Transverse colon (tissue), 4 donors: ENCODE measurements at regions not wholly inside any gene's neighbourhood (a gene's known extent, or its start where the extent isn't known, plus 50 kb on each side); places are given as distances from the start of the nearest gene placed in this dataset.

Experiments used
- DNase-seq: peaks from one replicate; pipeline ENCODE4 v3.0.0-alpha.2; 2019
- H3K27ac ChIP-seq, 4 donors: fragments of 200-600 bp; sonication (generic); 2 replicates each; pipeline ENCODE4 v1.5.1; 2016 to 2018; ENCODE audit warnings: inconsistent platforms in 4 of 4
- H3K27me3 ChIP-seq: fragments of 200-600 bp; sonication (generic); 2 replicates; pipeline ENCODE4 v1.5.1; 2017; ENCODE audit warnings: inconsistent platforms
- H3K36me3 ChIP-seq, 4 donors: fragments of 200-600 bp; sonication (generic); 2 replicates each; pipeline ENCODE4 v1.5.1; 2017 to 2019; ENCODE audit warnings: inconsistent platforms in 4 of 4
- H3K4me1 ChIP-seq, 4 donors: fragments of 200-600 bp; sonication (generic); 2 replicates each; pipeline ENCODE4 v1.5.1; 2017 to 2020; ENCODE audit warnings: inconsistent platforms in 4 of 4
- H3K4me3 ChIP-seq, 4 donors: fragments of 200-600 bp; sonication (generic); 1 replicate in 1 of 4; 2 replicates in 3 of 4; pipeline versions ENCODE4 v1.5.1 to v1.6.1; 2017 to 2019; ENCODE audit warnings: inconsistent platforms in 4 of 4
- H3K9me3 ChIP-seq, 2 donors: fragments of 200-600 bp; sonication (generic); 2 replicates each; pipeline ENCODE4 v1.5.1; 2017 to 2019; ENCODE audit warnings: inconsistent platforms in 2 of 2
- CTCF ChIP-seq, 5 experiments: fragments of 200-600 bp in 3 of 5; fragments of 450-650 bp in 2 of 5; sonication (generic) in 3 of 5; IDR thresholded peaks; 1 replicate in 2 of 5; 2 replicates in 3 of 5; pipeline ENCODE4 v1.5.1; 2016 to 2017; ENCODE audit warnings: antibody characterized with exemption in 5 of 5, inconsistent platforms in 3 of 5, mild to moderate bottlenecking in 2 of 5, moderate library complexity in 1 of 5
- EP300 ChIP-seq: sonication (generic); formaldehyde crosslinking; IDR thresholded peaks from one replicate; pipeline ENCODE4 v1.6.1; 2017; ENCODE audit warnings: antibody characterized with exemption, low read depth
- POLR2A ChIP-seq: fragments of 450-650 bp; IDR thresholded peaks from one replicate; pipeline ENCODE4 v1.6.1; 2016; ENCODE audit warnings: antibody characterized with exemption, mild to moderate bottlenecking, moderate library complexity
- POLR2AphosphoS5 ChIP-seq, 3 donors: sonication (generic); formaldehyde crosslinking; IDR thresholded peaks; one replicate each; pipeline ENCODE4 v1.6.1; 2016; ENCODE audit warnings: antibody characterized with exemption in 3 of 3
- WGBS, 2 donors: methylation state at CpG; one replicate each; pipeline ENCODE4 v1.1.5; 2018; ENCODE audit warnings: low coverage in 1 of 2; 5-methylcytosine and 5-hydroxymethylcytosine counted together
- in situ Hi-C, 4 donors: fragments of 200-750 bp; cut with MboI; loops; one replicate each; pipeline versions ENCODE4 v1.15.0 to v1.15.1; 2017; ENCODE audit warnings: low sequenced_read_pairs in 3 of 4, low pct_ligation_motif_present in 1 of 4, low pct_unique_long_range_greater_than_20kb in 1 of 4
- intact Hi-C: fragments of 100-400 bp; cut with DNase I; formaldehyde crosslinking; loops from one replicate; pipeline ENCODE4 v1.15.1; 2023; ENCODE audit warnings: low total_unique reads

GRCh38 chr3:163468531-163469335, 1609.6 kb downstream of the SI start:
- in situ Hi-C loops = no loop called here
- 69 to 73% methylated on average over 4 of the region's 4 CpGs for WGBS, 2 donors
- DNase-seq = no peak

GRCh38 chr3:163462446-163462845, 1615.8 kb downstream of the SI start:
- H3K4me3 ChIP-seq = no peak overlapping the region
- H3K36me3 ChIP-seq = no peaks in the 10 kb centered on the region
- H3K27ac ChIP-seq = no peak overlapping the region
- no peaks in the 10 kb centered on the region for H3K4me1 ChIP-seq
- no peak for DNase-seq
- in situ Hi-C loops (no loop called here), intact Hi-C loops (no loop called here)
- TF ChIP-seq POLR2AphosphoS5 (IDR thresholded peaks at IDR 0.05) (no peak), CTCF (IDR thresholded peaks at IDR 0.05) (no peak), POLR2A (no peak), EP300 (no peak)
- H3K27me3 ChIP-seq = no peaks in the 10 kb centered on the region
- H3K9me3 ChIP-seq = no peaks in the 10 kb centered on the region
- WGBS, 2 donors = 57 to 64% methylated on average over 1 of the region's 1 CpG

More at GRCh38 chr3:163468531-163469335, 1609.6 kb downstream of the SI start:
- no peak overlapping the region for H3K27ac ChIP-seq
- no peaks in the 10 kb centered on the region for H3K9me3 ChIP-seq
- H3K4me1 ChIP-seq = no peaks in the 10 kb centered on the region
- no peaks in the 10 kb centered on the region for H3K27me3 ChIP-seq
- intact Hi-C loops = no loop called here
- no peaks in the 10 kb centered on the region for H3K36me3 ChIP-seq
- TF ChIP-seq POLR2AphosphoS5 (IDR thresholded peaks at IDR 0.05) (no peak), CTCF (IDR thresholded peaks at IDR 0.05) (no peak), POLR2A (no peak), EP300 (no peak)
- H3K4me3 ChIP-seq = no peak overlapping the region

DNA sequence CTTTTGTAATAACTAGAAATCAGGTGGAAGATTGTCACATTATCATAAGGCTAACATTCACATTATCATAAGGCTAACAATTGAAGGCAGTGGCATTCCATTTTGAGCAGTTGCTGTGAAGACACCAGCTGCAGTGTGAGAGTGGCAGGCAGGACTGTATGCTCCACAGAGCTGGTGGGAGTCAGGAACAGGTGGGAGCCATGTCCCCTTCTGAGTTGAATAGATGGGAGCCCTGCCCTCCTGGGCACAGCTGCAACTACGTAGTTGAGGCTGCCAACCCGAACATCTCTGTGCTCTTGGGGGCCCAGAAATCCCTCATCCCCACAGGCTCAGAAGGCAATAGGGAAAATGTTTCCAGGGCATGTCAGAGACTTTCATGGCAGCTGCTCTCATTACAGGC, 1627.6 kb downstream of the SI start:
- Histone ChIP-seq H3K9me3 (peaks cover 0 to 3% of the 10 kb centered on the region in 2 donors), H3K36me3 (no peaks in the 10 kb centered on the region), H3K4me3 (no peak overlapping the region), H3K27ac (no peak overlapping the region), H3K27me3 (no peaks in the 10 kb centered on the region), H3K4me1 (no peaks in the 10 kb centered on the region)
- intact Hi-C loops (no loop called here), in situ Hi-C loops (no loop called here)
- TF ChIP-seq POLR2AphosphoS5 (IDR thresholded peaks at IDR 0.05) = no peak
- no peak for TF ChIP-seq CTCF (IDR thresholded peaks at IDR 0.05)
- no peak for TF ChIP-seq POLR2A
- no peak for TF ChIP-seq EP300
- no peak for DNase-seq
- WGBS, 2 donors = 72% methylated on average over 2 of the region's 2 CpGs; no CpG with 5 or more reads in 1 of the 2 donors

- Histone ChIP-seq H3K36me3 (no peaks in the 10 kb centered on the region), H3K4me1 (no peaks in the 10 kb centered on the region)
Measured at GRCh38 chr3:163438760-163439159, 1639.5 kb downstream of the SI start.

More at GRCh38 chr3:163438760-163439159, 1639.5 kb downstream of the SI start:
- no peak for DNase-seq
- intact Hi-C loops = no loop called here
- WGBS, 2 donors = 94 to 97% methylated on average over 2 of the region's 2 CpGs
- TF ChIP-seq POLR2AphosphoS5 (IDR thresholded peaks at IDR 0.05) (no peak), EP300 (no peak), CTCF (IDR thresholded peaks at IDR 0.05) (no peak), POLR2A (no peak)
- no peaks in the 10 kb centered on the region for H3K27me3 ChIP-seq
- in situ Hi-C loops = no loop called here
- H3K9me3 ChIP-seq = no peaks in the 10 kb centered on the region
- no peak overlapping the region for H3K27ac ChIP-seq
- H3K4me3 ChIP-seq = no peak overlapping the region
